Left ventricle myocardium inferior (tissue), 1 donor: ENCODE measurements at regions not wholly inside any gene's neighbourhood (a gene's known extent, or its start where the extent isn't known, plus 50 kb on each side); places are given as distances from the start of the nearest gene placed in this dataset.

Source experiments
- DNase-seq: peaks from one replicate; pipeline ENCODE4 v3.0.0-alpha.2; 2020
- H3K27ac ChIP-seq: fragments of 200-600 bp; replicated peaks from 2 replicates; pipeline ENCODE4 v1.8.0; 2021
- H3K27me3 ChIP-seq: fragments of 200-600 bp; 2 replicates; pipeline ENCODE4 v1.8.0; 2021; ENCODE audit warnings: low read depth
- H3K36me3 ChIP-seq: fragments of 200-600 bp; 2 replicates; pipeline ENCODE4 v1.8.0; 2021
- H3K4me1 ChIP-seq: fragments of 200-600 bp; 2 replicates; pipeline ENCODE4 v1.8.0; 2021
- H3K4me3 ChIP-seq: fragments of 200-600 bp; 2 replicates; pipeline ENCODE4 v1.8.0; 2021; ENCODE audit warnings: mild to moderate bottlenecking, moderate library complexity
- H3K9me3 ChIP-seq: fragments of 200-600 bp; replicated peaks from 2 replicates; pipeline ENCODE4 v1.8.0; 2021
- CTCF ChIP-seq: fragments of 200-600 bp; IDR thresholded peaks from 2 replicates; pipeline ENCODE4 v1.8.0; 2021; ENCODE audit warnings: antibody characterized with exemption, mild to moderate bottlenecking, borderline replicate concordance
- intact Hi-C: fragments of 100-400 bp; cut with micrococcal nuclease; formaldehyde crosslinking; loops from one replicate; pipeline ENCODE4 v1.11.0; 2022
- donor health status: DM: no; HTN: yes; CAD: no; lungs with severe emphysema.

DNA sequence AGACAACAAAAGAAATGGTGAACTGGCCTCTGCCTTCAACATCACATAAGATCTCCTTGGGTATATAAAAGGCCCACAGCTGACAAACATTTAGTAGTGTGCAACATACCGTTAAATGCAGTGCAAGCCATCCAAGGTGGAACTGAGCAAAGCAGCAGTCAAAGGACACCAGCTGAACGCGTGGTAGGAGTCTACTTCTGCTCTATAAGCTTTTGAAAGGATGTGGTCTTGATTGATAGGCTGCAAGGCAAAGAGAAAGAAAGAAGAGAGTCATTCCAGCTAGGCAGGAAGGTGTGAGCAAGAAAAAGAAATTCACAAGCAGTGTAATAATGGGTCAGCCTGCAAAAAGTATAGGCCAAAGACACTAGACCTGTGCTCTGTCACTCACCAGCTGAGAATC, 356.3 kb downstream of the SATB2 start:
- Histone ChIP-seq H3K9me3 (peaks cover 4% of the 10 kb centered on the region), H3K27ac (no peak overlapping the region), H3K4me3 (no peak overlapping the region), H3K36me3 (no peaks in the 10 kb centered on the region), H3K4me1 (no peaks in the 10 kb centered on the region), H3K27me3 (no peaks in the 10 kb centered on the region)
- DNase-seq = no peak
- no peak for TF ChIP-seq CTCF
- intact Hi-C loops = no loop called here

- H3K9me3 ChIP-seq = peaks cover 4% of the 10 kb centered on the region
- no peaks in the 10 kb centered on the region for H3K4me1 ChIP-seq
- no peaks in the 10 kb centered on the region for H3K27me3 ChIP-seq
- no peak overlapping the region for H3K4me3 ChIP-seq
- no peaks in the 10 kb centered on the region for H3K36me3 ChIP-seq
- no peak overlapping the region for H3K27ac ChIP-seq
- intact Hi-C loops = no loop called here
- no peak for TF ChIP-seq CTCF
- DNase-seq = no peak
These were observed 357.2 kb downstream of the SATB2 start for GRCh38 chr2:199100326-199101110.

GRCh38 chr2:199092419-199092818, 365.3 kb downstream of the SATB2 start:
- Histone ChIP-seq H3K4me3 (no peak overlapping the region), H3K27ac (no peak overlapping the region), H3K4me1 (no peaks in the 10 kb centered on the region), H3K27me3 (no peaks in the 10 kb centered on the region), H3K9me3 (no peaks in the 10 kb centered on the region), H3K36me3 (no peaks in the 10 kb centered on the region)
- intact Hi-C loops = no loop called here
- no peak for TF ChIP-seq CTCF
- no peak for DNase-seq

- no peak for TF ChIP-seq CTCF
- DNase-seq = no peak
- Histone ChIP-seq H3K36me3 (no peaks in the 10 kb centered on the region), H3K4me3 (no peak overlapping the region), H3K27ac (no peak overlapping the region), H3K9me3 (no peaks in the 10 kb centered on the region), H3K4me1 (no peaks in the 10 kb centered on the region), H3K27me3 (no peaks in the 10 kb centered on the region)
- intact Hi-C loops = no loop called here
These were observed 372.5 kb downstream of the SATB2 start for GRCh38 chr2:199085261-199085660.

GRCh38 chr2:199070322-199070949, 387.3 kb downstream of the SATB2 start:
- H3K27ac ChIP-seq = no peak overlapping the region
- intact Hi-C loops = no loop called here
- H3K4me1 ChIP-seq = no peaks in the 10 kb centered on the region
- TF ChIP-seq CTCF = no peak
- no peaks in the 10 kb centered on the region for H3K36me3 ChIP-seq
- H3K4me3 ChIP-seq = no peak overlapping the region
- H3K27me3 ChIP-seq = no peaks in the 10 kb centered on the region
- no peak for DNase-seq
- H3K9me3 ChIP-seq = peaks cover 8% of the 10 kb centered on the region
